Osteocyte (in vitro differentiated cells): ENCODE measurements at regions not wholly inside any gene's neighbourhood (a gene's known extent, or its start where the extent isn't known, plus 50 kb on each side); places are given as distances from the start of the nearest gene placed in this dataset.

Source experiments
- DNase-seq: peaks from one replicate; pipeline ENCODE4 v3.0.0; 2021; ENCODE audit warnings: mixed read lengths; ENCODE audit not compliant: unreplicated experiment; ENCODE audit errors: extremely low spot score
- H3K27ac Mint-ChIP-seq: one replicate; pipeline ENCODE4 v1.8.0; 2021; ENCODE audit warnings: mild to moderate bottlenecking, mixed read lengths; ENCODE audit not compliant: unreplicated experiment
- H3K27me3 Mint-ChIP-seq: one replicate; pipeline ENCODE4 v1.8.0; 2021; ENCODE audit warnings: mixed read lengths; ENCODE audit not compliant: unreplicated experiment
- H3K36me3 Mint-ChIP-seq: one replicate; pipeline ENCODE4 v1.8.0; 2021; ENCODE audit warnings: mixed read lengths; ENCODE audit not compliant: unreplicated experiment
- H3K4me1 Mint-ChIP-seq: one replicate; pipeline ENCODE4 v1.8.0; 2021; ENCODE audit warnings: mixed read lengths; ENCODE audit not compliant: unreplicated experiment
- H3K4me3 Mint-ChIP-seq: one replicate; pipeline ENCODE4 v1.8.0; 2021; ENCODE audit warnings: mild to moderate bottlenecking, moderate library complexity, mixed read lengths; ENCODE audit not compliant: unreplicated experiment
- H3K9me3 Mint-ChIP-seq: one replicate; pipeline ENCODE4 v1.8.0; 2021; ENCODE audit warnings: mixed read lengths; ENCODE audit not compliant: unreplicated experiment
- CTCF ChIP-seq: fragments of 200-600 bp; sonication (generic); IDR thresholded peaks from 2 replicates; pipeline ENCODE4 v1.5.0; 2021; ENCODE audit warnings: antibody characterized with exemption, mild to moderate bottlenecking, moderate library complexity

- Mint-ChIP-seq H3K27me3 (peaks cover 2% of the 10 kb centered on the region), H3K9me3 (no peaks in the 10 kb centered on the region)
Measured at GRCh38 chr11:29564486-29564885, 452.3 kb downstream of the KCNA4 start.

GRCh38 chr11:29562183-29562582 is 454.6 kb downstream of the KCNA4 start:
- no peaks in the 10 kb centered on the region for H3K4me1 Mint-ChIP-seq
- H3K4me3 Mint-ChIP-seq: no peak overlapping the region
- no peaks in the 10 kb centered on the region for H3K9me3 Mint-ChIP-seq
- H3K36me3 Mint-ChIP-seq: no peaks in the 10 kb centered on the region
- no peak for TF ChIP-seq CTCF
- no peak overlapping the region for H3K27ac Mint-ChIP-seq
- H3K27me3 Mint-ChIP-seq: peaks cover 2% of the 10 kb centered on the region
- DNase-seq: no peak

More at GRCh38 chr11:29564486-29564885, 452.3 kb downstream of the KCNA4 start:
- Mint-ChIP-seq H3K36me3 (no peaks in the 10 kb centered on the region), H3K4me1 (no peaks in the 10 kb centered on the region), H3K27ac (no peak overlapping the region), H3K4me3 (no peak overlapping the region)
- no peak for DNase-seq
- no peak for TF ChIP-seq CTCF

GRCh38 chr11:29553990-29554389 is 462.8 kb downstream of the KCNA4 start:
- Mint-ChIP-seq H3K9me3 (no peaks in the 10 kb centered on the region), H3K27me3 (peaks cover 8% of the 10 kb centered on the region), H3K27ac (no peak overlapping the region), H3K36me3 (no peaks in the 10 kb centered on the region), H3K4me1 (no peaks in the 10 kb centered on the region), H3K4me3 (no peak overlapping the region)
- TF ChIP-seq CTCF: no peak
- DNase-seq: no peak

- Mint-ChIP-seq H3K27me3 (peaks cover 9% of the 10 kb centered on the region), H3K4me3 (no peak overlapping the region), H3K36me3 (no peaks in the 10 kb centered on the region), H3K4me1 (no peaks in the 10 kb centered on the region), H3K27ac (no peak overlapping the region), H3K9me3 (no peaks in the 10 kb centered on the region)
- no peak for DNase-seq
- no peak for TF ChIP-seq CTCF
Measured at GRCh38 chr11:29538339-29539036, 478.3 kb downstream of the KCNA4 start.

- Mint-ChIP-seq H3K36me3 (no peaks in the 10 kb centered on the region), H3K4me1 (no peaks in the 10 kb centered on the region)
- DNase-seq: no peak
Measured at GRCh38 chr11:29534836-29535235, 482.0 kb downstream of the KCNA4 start.

More at GRCh38 chr11:29534836-29535235, 482.0 kb downstream of the KCNA4 start:
- H3K4me3 Mint-ChIP-seq: no peak overlapping the region
- no peak for TF ChIP-seq CTCF
- H3K27ac Mint-ChIP-seq: no peak overlapping the region
- no peaks in the 10 kb centered on the region for H3K27me3 Mint-ChIP-seq
- no peaks in the 10 kb centered on the region for H3K9me3 Mint-ChIP-seq
